ENCODE measurements at regions not wholly inside any gene's neighbourhood (a gene's known extent, or its start where the extent isn't known, plus 50 kb on each side); places are given as distances from the start of the nearest gene placed in this dataset.

GRCh38 chr4:126202226-126202625, 887.5 kb downstream of the FAT4 start:
- no peak for TF ChIP-seq CTCF (IDR thresholded peaks at IDR 0.05; ENCODE audit: low read depth, low read length, poor library complexity, severe bottlenecking)
- no peak for TF ChIP-seq EZH2phosphoT487 (IDR thresholded peaks at IDR 0.05; ENCODE audit: borderline replicate concordance, low read length)
